NT2/D1 (cell line): ENCODE measurements at regions not wholly inside any gene's neighbourhood (a gene's known extent, or its start where the extent isn't known, plus 50 kb on each side); places are given as distances from the start of the nearest gene placed in this dataset.

Experiments
- DNase-seq: peaks from one replicate; pipeline ENCODE4 v3.0.0-alpha.2; 2011; ENCODE audit warnings: low read depth, low spot score
- H3K27me3 ChIP-seq: 2 replicates; pipeline ENCODE4 v1.6.0; 2011; ENCODE audit warnings: mild to moderate bottlenecking; ENCODE audit not compliant: insufficient read length, insufficient read depth
- H3K36me3 ChIP-seq: 2 replicates; pipeline ENCODE4 v1.6.1; 2011; ENCODE audit warnings: mild to moderate bottlenecking, low read length, mixed read lengths; ENCODE audit not compliant: insufficient read depth, insufficient read length
- H3K4me1 ChIP-seq: 2 replicates; pipeline ENCODE4 v1.5.1; 2011; ENCODE audit not compliant: insufficient read depth, insufficient read length
- H3K4me3 ChIP-seq: 2 replicates; pipeline ENCODE4 v1.5.1; 2011; ENCODE audit warnings: low read depth; ENCODE audit not compliant: insufficient read length
- H3K9ac ChIP-seq: 2 replicates; pipeline ENCODE4 v1.6.0; 2011; ENCODE audit warnings: low read depth; ENCODE audit not compliant: insufficient read length
- H3K9me3 ChIP-seq: 2 replicates; pipeline ENCODE4 v1.5.1; 2011; ENCODE audit warnings: mild to moderate bottlenecking, low read length; ENCODE audit not compliant: insufficient read depth
- SUZ12 ChIP-seq: IDR thresholded peaks from 2 replicates; pipeline ENCODE4 v1.6.1; 2011; ENCODE audit not compliant: insufficient read length, insufficient read depth; ENCODE audit errors: extremely low read depth
- YY1 ChIP-seq: IDR thresholded peaks from 2 replicates; pipeline ENCODE4 v1.6.1; 2011; ENCODE audit not compliant: insufficient read length, insufficient read depth
- ZNF274 ChIP-seq: IDR thresholded peaks from 2 replicates; pipeline ENCODE4 v1.6.1; 2011; ENCODE audit warnings: mild to moderate bottlenecking, low read depth, low read length

DNA sequence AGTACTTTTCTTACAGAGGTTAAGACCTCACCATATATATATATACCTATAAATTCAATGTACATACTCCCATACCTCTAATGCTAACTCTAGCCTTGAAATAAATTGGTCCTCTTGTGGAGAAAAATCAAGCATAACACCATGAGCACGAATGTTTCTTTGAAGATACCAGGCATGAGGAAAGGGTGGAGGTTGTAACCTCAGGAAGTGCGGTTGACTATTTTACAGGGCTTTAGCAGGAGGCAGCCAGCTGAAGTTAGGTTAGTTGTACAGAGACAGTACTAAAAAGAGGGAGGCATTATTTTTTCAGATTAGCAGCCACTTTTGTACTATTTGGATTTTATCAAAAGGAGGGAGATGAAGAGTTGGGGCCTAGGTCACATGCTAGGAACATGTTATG is 767.0 kb downstream of the OTOL1 start:
- TF ChIP-seq SUZ12 (no peak), ZNF274 (no peak), YY1 (no peak)
- no peak for DNase-seq

DNA sequence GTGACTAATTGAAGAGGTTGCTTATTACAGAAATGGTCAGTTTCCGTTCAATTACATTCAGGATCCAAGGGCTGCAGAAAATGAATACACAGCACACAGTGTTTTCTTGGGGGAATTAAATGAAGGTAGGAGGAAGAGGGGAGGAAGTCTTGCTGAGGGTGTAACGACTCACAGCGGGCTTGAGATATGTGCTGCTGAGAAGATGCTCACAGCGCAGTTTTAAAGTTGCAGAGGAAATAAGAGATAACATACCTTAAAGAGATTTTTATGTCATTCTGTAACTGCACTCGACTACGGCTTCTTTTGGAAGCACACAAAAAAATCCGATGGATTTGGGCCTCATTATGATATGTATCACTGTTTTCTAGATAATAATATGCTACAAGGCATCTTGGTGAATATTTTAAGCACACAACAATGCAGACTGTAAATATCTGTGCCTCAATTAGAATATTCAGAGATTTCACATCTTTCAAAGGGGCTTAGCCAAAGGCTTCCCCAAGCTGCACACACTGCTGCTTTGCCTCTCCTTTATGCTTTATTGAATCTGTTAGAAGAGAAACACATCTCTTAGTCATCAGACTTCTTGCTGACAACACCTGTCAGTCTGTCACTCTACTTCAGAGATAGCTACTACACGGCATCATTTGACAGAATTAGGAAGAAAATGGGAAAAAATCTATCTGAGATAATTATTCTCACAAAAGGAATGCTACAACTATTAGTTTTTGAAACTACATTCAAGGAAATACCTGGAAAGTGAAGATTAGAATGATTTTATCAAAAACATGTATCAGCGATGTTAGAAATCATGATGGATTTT is 773.2 kb downstream of the OTOL1 start:
- DNase-seq, result no peak
- H3K9me3 ChIP-seq, result no peaks in the 10 kb centered on the region
- TF ChIP-seq ZNF274 (no peak), YY1 (no peak), SUZ12 (no peak)

More for the DNA sequence above, 767.0 kb downstream of the OTOL1 start:
- no peak overlapping the region for H3K4me3 ChIP-seq
- no peaks in the 10 kb centered on the region for H3K36me3 ChIP-seq
- H3K9me3 ChIP-seq, result no peaks in the 10 kb centered on the region
- no peaks in the 10 kb centered on the region for H3K27me3 ChIP-seq
- no peak overlapping the region for H3K9ac ChIP-seq
- H3K4me1 ChIP-seq, result no peaks in the 10 kb centered on the region

DNA sequence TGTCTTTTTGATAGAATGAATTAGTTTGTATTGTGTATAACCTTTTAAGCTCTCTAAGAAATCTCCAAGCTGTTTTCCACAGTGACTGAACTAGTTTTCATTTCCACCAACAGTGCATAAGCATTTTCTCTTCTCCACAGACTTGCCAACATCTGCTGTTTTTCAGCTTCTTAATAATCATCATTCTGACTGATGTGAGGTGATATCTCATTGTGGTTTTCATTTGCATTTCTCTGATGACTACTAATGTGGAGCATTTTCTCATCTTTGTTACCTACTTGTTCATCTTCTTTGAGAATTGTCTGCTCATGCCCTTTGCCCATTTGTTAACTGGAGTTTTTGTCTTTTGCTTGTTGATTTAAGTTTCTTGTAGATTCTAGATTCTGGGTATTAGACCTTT is 777.5 kb downstream of the OTOL1 start:
- no peak for TF ChIP-seq ZNF274
- no peak for TF ChIP-seq YY1
- TF ChIP-seq SUZ12, result no peak
- Histone ChIP-seq H3K9me3 (no peaks in the 10 kb centered on the region), H3K4me3 (no peak overlapping the region), H3K9ac (no peak overlapping the region), H3K27me3 (no peaks in the 10 kb centered on the region), H3K36me3 (no peaks in the 10 kb centered on the region), H3K4me1 (no peaks in the 10 kb centered on the region)
- DNase-seq, result no peak

More for the DNA sequence above, 773.2 kb downstream of the OTOL1 start:
- Histone ChIP-seq H3K36me3 (no peaks in the 10 kb centered on the region), H3K27me3 (no peaks in the 10 kb centered on the region), H3K4me3 (no peak overlapping the region), H3K4me1 (no peaks in the 10 kb centered on the region), H3K9ac (no peak overlapping the region)

DNA sequence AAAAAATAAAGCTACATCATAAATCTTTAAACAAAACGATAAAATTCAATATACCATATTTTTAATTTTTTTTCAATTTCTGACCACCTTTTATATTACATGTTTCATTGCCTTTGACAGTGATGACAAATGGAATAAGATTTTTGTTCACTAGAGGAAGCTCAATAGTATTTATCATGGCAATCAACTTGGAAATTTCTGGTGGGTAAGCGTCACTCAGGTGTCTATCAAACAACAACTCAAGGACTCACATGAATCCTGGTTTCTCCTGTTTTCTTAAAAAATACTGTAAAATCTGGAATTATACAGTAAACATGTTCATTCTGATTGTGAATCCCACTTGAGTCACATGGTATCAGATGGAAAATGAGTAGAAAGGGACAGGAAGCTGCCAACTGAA is 782.2 kb downstream of the OTOL1 start:
- TF ChIP-seq YY1, result no peak
- no peak for TF ChIP-seq ZNF274
- TF ChIP-seq SUZ12, result no peak
- H3K36me3 ChIP-seq, result no peaks in the 10 kb centered on the region
- H3K4me1 ChIP-seq, result no peaks in the 10 kb centered on the region
- no peak for DNase-seq
- H3K4me3 ChIP-seq, result no peak overlapping the region
- no peaks in the 10 kb centered on the region for H3K27me3 ChIP-seq
- H3K9ac ChIP-seq, result no peak overlapping the region
- no peaks in the 10 kb centered on the region for H3K9me3 ChIP-seq

DNA sequence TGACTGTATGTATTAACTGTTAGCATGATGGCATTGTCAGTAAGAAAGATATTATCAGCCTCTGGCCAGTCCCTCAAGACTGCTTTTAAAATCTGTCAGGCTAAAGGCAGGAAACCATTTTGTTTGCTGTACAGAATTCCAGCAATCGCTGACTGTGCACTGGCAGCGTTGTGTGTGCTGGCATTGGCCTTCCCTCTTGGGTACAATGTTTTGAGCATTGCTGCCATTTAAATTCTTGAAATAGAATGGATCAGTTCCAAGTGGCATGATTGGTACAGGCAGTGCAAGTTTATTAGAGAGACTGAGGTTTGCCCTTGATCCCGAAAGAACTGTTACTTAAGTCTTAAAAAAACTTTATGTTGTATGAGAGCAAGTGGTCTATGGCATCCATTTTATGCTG is 788.7 kb downstream of the OTOL1 start:
- TF ChIP-seq YY1, result no peak
- no peak for DNase-seq
- Histone ChIP-seq H3K4me3 (no peak overlapping the region), H3K4me1 (no peaks in the 10 kb centered on the region), H3K36me3 (no peaks in the 10 kb centered on the region), H3K9me3 (no peaks in the 10 kb centered on the region), H3K27me3 (no peaks in the 10 kb centered on the region), H3K9ac (no peak overlapping the region)

DNA sequence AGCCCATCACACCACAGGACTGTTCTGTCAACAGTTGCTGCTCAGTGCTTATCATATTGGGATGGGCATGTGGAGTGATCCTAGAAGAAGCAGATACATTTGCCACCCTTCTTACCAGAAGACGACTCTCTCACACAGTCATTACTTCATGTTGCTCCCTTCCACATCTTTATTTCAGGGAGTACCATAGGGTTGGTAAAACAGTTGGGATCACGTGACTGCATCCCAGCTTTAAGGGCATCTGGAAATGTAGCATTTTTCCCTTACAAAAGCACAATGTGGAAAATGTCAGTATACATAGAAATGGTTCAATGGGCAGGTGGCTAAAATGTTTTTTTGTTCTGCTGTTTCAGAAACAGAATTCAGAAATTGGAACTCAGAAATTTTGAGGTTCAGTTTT is 791.0 kb downstream of the OTOL1 start:
- H3K4me1 ChIP-seq, result no peaks in the 10 kb centered on the region
- no peaks in the 10 kb centered on the region for H3K27me3 ChIP-seq
- no peak for DNase-seq
- no peak overlapping the region for H3K4me3 ChIP-seq
- H3K9me3 ChIP-seq, result no peaks in the 10 kb centered on the region
- TF ChIP-seq SUZ12 (no peak), YY1 (no peak)
- H3K36me3 ChIP-seq, result no peaks in the 10 kb centered on the region
- H3K9ac ChIP-seq, result no peak overlapping the region

DNA sequence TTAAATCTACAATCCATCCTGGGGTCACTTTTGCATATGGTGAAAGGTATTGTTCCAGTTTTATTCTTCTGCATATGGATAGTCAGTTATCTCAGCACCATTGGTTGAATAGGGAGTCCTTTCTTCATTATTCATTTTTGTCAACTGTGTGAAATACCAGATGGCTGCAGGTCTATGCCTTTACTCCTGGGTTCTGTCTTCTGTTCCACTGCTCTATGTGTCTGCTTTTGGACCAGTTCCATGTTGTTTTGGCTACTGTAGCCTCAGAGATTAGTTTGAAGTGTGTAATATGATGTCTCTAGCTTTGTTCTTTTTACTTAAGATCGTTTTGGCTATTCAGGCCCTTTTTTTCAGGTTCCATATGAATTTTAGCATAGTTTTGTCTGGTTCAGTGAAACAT is 795.8 kb downstream of the OTOL1 start:
- Histone ChIP-seq H3K4me1 (no peaks in the 10 kb centered on the region), H3K4me3 (no peak overlapping the region), H3K27me3 (no peaks in the 10 kb centered on the region), H3K36me3 (no peaks in the 10 kb centered on the region), H3K9me3 (no peaks in the 10 kb centered on the region), H3K9ac (no peak overlapping the region)
- DNase-seq, result no peak
- TF ChIP-seq ZNF274 (no peak), SUZ12 (no peak), YY1 (no peak)
